Endothelial cell (in vitro differentiated cells): ENCODE measurements at regions not wholly inside any gene's neighbourhood (a gene's known extent, or its start where the extent isn't known, plus 50 kb on each side); places are given as distances from the start of the nearest gene placed in this dataset.
"Not testable (repeated sequence)": the region's sequence is repeated elsewhere in the genome, so short reads cannot be mapped to it uniquely, and the experiment has no call there.

ENCODE experiments used
- DNase-seq: peaks from one replicate; pipeline ENCODE4 v3.0.0; 2021; ENCODE audit warnings: low spot score
- H3K27ac Mint-ChIP-seq: one replicate; pipeline ENCODE4 v1.8.0; 2021; ENCODE audit warnings: mixed read lengths, inconsistent platforms; ENCODE audit not compliant: unreplicated experiment
- H3K27me3 Mint-ChIP-seq: one replicate; pipeline ENCODE4 v1.8.0; 2021; ENCODE audit warnings: mild to moderate bottlenecking, moderate library complexity, mixed read lengths, inconsistent platforms; ENCODE audit not compliant: unreplicated experiment
- H3K36me3 Mint-ChIP-seq: one replicate; pipeline ENCODE4 v1.8.0; 2021; ENCODE audit warnings: mild to moderate bottlenecking, low read depth, mixed read lengths, inconsistent platforms; ENCODE audit not compliant: unreplicated experiment
- H3K4me1 Mint-ChIP-seq: one replicate; pipeline ENCODE4 v1.8.0; 2021; ENCODE audit warnings: mild to moderate bottlenecking, mixed read lengths, inconsistent platforms; ENCODE audit not compliant: unreplicated experiment
- H3K4me3 Mint-ChIP-seq: one replicate; pipeline ENCODE4 v1.8.0; 2021; ENCODE audit warnings: mild to moderate bottlenecking, mixed read lengths, inconsistent platforms; ENCODE audit not compliant: unreplicated experiment
- H3K9me3 Mint-ChIP-seq: one replicate; pipeline ENCODE4 v1.8.0; 2021; ENCODE audit warnings: mixed read lengths, inconsistent platforms; ENCODE audit not compliant: unreplicated experiment
- CTCF ChIP-seq: fragments of 200-600 bp; sonication (generic); IDR thresholded peaks from one replicate; pipeline ENCODE4 v1.5.0; 2021; ENCODE audit warnings: antibody characterized with exemption; ENCODE audit not compliant: unreplicated experiment

GRCh38 chr1:79896140-79896539 is 889.6 kb upstream of the ADGRL4 start:
- no peak for DNase-seq
- no peaks in the 10 kb centered on the region for H3K9me3 Mint-ChIP-seq
- no peaks in the 10 kb centered on the region for H3K36me3 Mint-ChIP-seq
- no peak overlapping the region for H3K27ac Mint-ChIP-seq
- TF ChIP-seq CTCF, result no peak
- H3K27me3 Mint-ChIP-seq, result no peaks in the 10 kb centered on the region
- no peak overlapping the region for H3K4me3 Mint-ChIP-seq
- no peaks in the 10 kb centered on the region for H3K4me1 Mint-ChIP-seq

GRCh38 chr1:79895573-79895972 is 889.0 kb upstream of the ADGRL4 start:
- no peak overlapping the region for H3K4me3 Mint-ChIP-seq
- DNase-seq, result no peak
- H3K36me3 Mint-ChIP-seq, result no peaks in the 10 kb centered on the region
- H3K27me3 Mint-ChIP-seq, result no peaks in the 10 kb centered on the region
- no peaks in the 10 kb centered on the region for H3K9me3 Mint-ChIP-seq
- no peak overlapping the region for H3K27ac Mint-ChIP-seq
- no peaks in the 10 kb centered on the region for H3K4me1 Mint-ChIP-seq
- no peak for TF ChIP-seq CTCF

- not testable (repeated sequence) for H3K27ac Mint-ChIP-seq, H3K9me3 Mint-ChIP-seq, H3K36me3 Mint-ChIP-seq, DNase-seq, H3K4me1 Mint-ChIP-seq, H3K27me3 Mint-ChIP-seq, H3K4me3 Mint-ChIP-seq
These were observed 887.6 kb upstream of the ADGRL4 start for GRCh38 chr1:79894129-79894528.

GRCh38 chr1:79887059-79887458 is 880.5 kb upstream of the ADGRL4 start:
- no peaks in the 10 kb centered on the region for H3K4me1 Mint-ChIP-seq
- peaks cover 4% of the 10 kb centered on the region for H3K9me3 Mint-ChIP-seq
- no peak overlapping the region for H3K27ac Mint-ChIP-seq
- no peak for DNase-seq
- no peak for TF ChIP-seq CTCF
- no peak overlapping the region for H3K4me3 Mint-ChIP-seq
- H3K36me3 Mint-ChIP-seq, result peaks cover 4% of the 10 kb centered on the region
- H3K27me3 Mint-ChIP-seq, result no peaks in the 10 kb centered on the region

GRCh38 chr1:79885101-79885500 is 878.6 kb upstream of the ADGRL4 start:
- Mint-ChIP-seq H3K9me3 (peaks cover 4% of the 10 kb centered on the region), H3K4me1 (peaks cover 3% of the 10 kb centered on the region), H3K27me3 (no peaks in the 10 kb centered on the region), H3K4me3 (no peak overlapping the region), H3K36me3 (peaks cover 4% of the 10 kb centered on the region), H3K27ac (no peak overlapping the region)
- no peak for DNase-seq
- no peak for TF ChIP-seq CTCF

- H3K4me3 Mint-ChIP-seq, result no peak overlapping the region
- H3K27ac Mint-ChIP-seq, result no peak overlapping the region
- H3K9me3 Mint-ChIP-seq, result no peaks in the 10 kb centered on the region
- no peaks in the 10 kb centered on the region for H3K27me3 Mint-ChIP-seq
- no peak for DNase-seq
- TF ChIP-seq CTCF, result no peak
- peaks cover 6% of the 10 kb centered on the region for H3K4me1 Mint-ChIP-seq
- H3K36me3 Mint-ChIP-seq, result no peaks in the 10 kb centered on the region
These were observed 870.6 kb upstream of the ADGRL4 start for GRCh38 chr1:79877086-79877485.
